IMR-90 (cell line): ENCODE measurements at regions not wholly inside any gene's neighbourhood (a gene's known extent, or its start where the extent isn't known, plus 50 kb on each side); places are given as distances from the start of the nearest gene placed in this dataset.

Experiments used
- ATAC-seq: fragments of 200-7000 bp; cut with Tn5 transposase; 2 replicates; pipeline ENCODE4 v1.9.1; 2020; ENCODE audit warnings: low read depth, mild to moderate bottlenecking, moderate library complexity
- BruUV-seq: library from RNA; stranded (reverse); fragments of 400-500 nt; replicated peaks from 2 replicates; lab custom pipeline; 2021; lab: Mats Ljungman, UMichigan
- CTCF ChIA-PET: fragments of 300-600 bp; formaldehyde crosslinking; extraction: SDS; loops from one replicate; lab custom pipeline; 2021; ENCODE audit warnings: antibody characterized with exemption; lab: Yijun Ruan, JAX
- POLR2A ChIA-PET: fragments of 300-600 bp; sonication (Branson Sonifier 250); formaldehyde crosslinking; loops from one replicate; lab custom pipeline; 2022; ENCODE audit warnings: antibody characterized with exemption; ENCODE audit not compliant: unreplicated experiment; lab: Charles Lee
- DNase-seq: peaks from one replicate; pipeline ENCODE4 v3.0.0; 2013
- H2AFZ ChIP-seq: replicated peaks from 2 replicates; pipeline ENCODE3; 2013; ENCODE audit warnings: low read length, mild to moderate bottlenecking; ENCODE audit not compliant: poor library complexity
- H2AK5ac ChIP-seq: 2 replicates; pipeline ENCODE4 v1.6.1; 2013; ENCODE audit warnings: low read depth, low read length, inconsistent platforms
- H2AK9ac ChIP-seq: replicated peaks from 2 replicates; pipeline ENCODE3; 2013; ENCODE audit warnings: mild to moderate bottlenecking, low read depth, low read length, moderate library complexity; ENCODE audit not compliant: poor library complexity
- H2BK120ac ChIP-seq: 2 replicates; pipeline ENCODE4 v1.6.1; 2013; ENCODE audit warnings: low read depth, low read length, inconsistent platforms
- H2BK15ac ChIP-seq: 3 replicates; pipeline ENCODE4 v1.6.1; 2013; ENCODE audit warnings: low read depth, low read length, inconsistent platforms
- H2BK20ac ChIP-seq: 2 replicates; pipeline ENCODE4 v1.6.1; 2013; ENCODE audit warnings: low read depth, mild to moderate bottlenecking, inconsistent platforms, low read length, moderate library complexity
- H2BK5ac ChIP-seq: 2 replicates; pipeline ENCODE4 v1.6.1; 2013; ENCODE audit warnings: mild to moderate bottlenecking, low read depth, low read length, inconsistent platforms; ENCODE audit not compliant: poor library complexity, severe bottlenecking
- H3K14ac ChIP-seq: replicated peaks from 2 replicates; pipeline ENCODE4 v1.6.1; 2013; ENCODE audit warnings: low read depth, low read length, inconsistent platforms
- H3K18ac ChIP-seq: 2 replicates; pipeline ENCODE4 v1.6.1; 2013; ENCODE audit warnings: low read depth, low read length, control low read depth
- H3K23ac ChIP-seq: 2 replicates; pipeline ENCODE4 v1.6.1; 2013; ENCODE audit warnings: low read depth, low read length, inconsistent platforms
- H3K27ac ChIP-seq: 2 replicates; pipeline ENCODE4 v1.5.1; 2013; ENCODE audit warnings: mild to moderate bottlenecking, control low read depth, low read length; ENCODE audit not compliant: insufficient read depth
- H3K27me3 ChIP-seq: 2 replicates; pipeline ENCODE4 v1.6.1; 2013; ENCODE audit warnings: low read length; ENCODE audit not compliant: control insufficient read depth, insufficient read depth
- H3K36me3 ChIP-seq: 2 replicates; pipeline ENCODE4 v1.6.1; 2013; ENCODE audit warnings: low read length, mixed read lengths; ENCODE audit not compliant: control insufficient read depth, insufficient read depth
- H3K4ac ChIP-seq: 2 replicates; pipeline ENCODE4 v1.6.1; 2013; ENCODE audit warnings: low read depth, low read length, inconsistent platforms
- H3K4me1 ChIP-seq: 2 replicates; pipeline ENCODE4 v1.6.1; 2013; ENCODE audit warnings: low read length, mixed read lengths; ENCODE audit not compliant: control insufficient read depth, insufficient read depth
- H3K4me2 ChIP-seq: 2 replicates; pipeline ENCODE4 v1.6.1; 2013; ENCODE audit warnings: low read depth, mild to moderate bottlenecking, control low read depth, low read length, moderate library complexity
- H3K4me3 ChIP-seq: 2 replicates; pipeline ENCODE4 v1.5.1; 2013; ENCODE audit warnings: low read depth, mild to moderate bottlenecking, control low read depth, low read length, moderate library complexity; ENCODE audit not compliant: insufficient read depth
- H3K56ac ChIP-seq: 2 replicates; pipeline ENCODE4 v1.6.1; 2013; ENCODE audit warnings: low read length, inconsistent platforms; ENCODE audit not compliant: insufficient read depth; ENCODE audit errors: extremely low read depth
- H3K79me1 ChIP-seq, 2 experiments: 2 replicates each; pipeline ENCODE4 v1.6.1; 2013; ENCODE audit warnings: low read length in 2 of 2, inconsistent platforms in 1 of 2, low read depth in 1 of 2
- H3K9ac ChIP-seq: 2 replicates; pipeline ENCODE4 v1.6.1; 2013; ENCODE audit warnings: low read depth, low read length, control low read depth
- H3K9me1 ChIP-seq: 2 replicates; pipeline ENCODE4 v1.6.1; 2013; ENCODE audit warnings: low read length, inconsistent platforms; ENCODE audit not compliant: insufficient read depth
- H3K9me3 ChIP-seq: 2 replicates; pipeline ENCODE4 v1.6.1; 2013; ENCODE audit warnings: low read length; ENCODE audit not compliant: control insufficient read depth, insufficient read depth
- H4K20me1 ChIP-seq: 2 replicates; pipeline ENCODE4 v1.6.1; 2013; ENCODE audit warnings: low read length, inconsistent platforms; ENCODE audit not compliant: insufficient read depth
- H4K5ac ChIP-seq: 2 replicates; pipeline ENCODE4 v1.6.1; 2013; ENCODE audit warnings: mild to moderate bottlenecking, low read depth, low read length, control low read depth
- H4K8ac ChIP-seq, 2 experiments: 2 replicates each; pipeline ENCODE4 v1.6.1; 2013; ENCODE audit warnings: low read depth in 2 of 2, low read length in 2 of 2, control low read depth in 1 of 2, inconsistent platforms in 1 of 2
- H4K91ac ChIP-seq: 2 replicates; pipeline ENCODE4 v1.6.1; 2013; ENCODE audit warnings: low read depth, low read length, inconsistent platforms; ENCODE audit not compliant: insufficient read depth
- BHLHE40 ChIP-seq: fragments of 150-350 bp; IDR thresholded peaks from 2 replicates; pipeline ENCODE4 v1.6.1; 2016; ENCODE audit warnings: mild to moderate bottlenecking, low read depth, low read length
- CEBPB ChIP-seq: IDR thresholded peaks from 2 replicates; pipeline ENCODE4 v1.6.1; 2012; ENCODE audit warnings: low read depth, low read length, improper control_type of control experiment
- CHD1 ChIP-seq: IDR thresholded peaks from 2 replicates; pipeline ENCODE4 v1.6.1; 2012; ENCODE audit warnings: low read depth, low read length, improper control_type of control experiment
- CTCF ChIP-seq: conservative IDR thresholded peaks from 2 replicates; pipeline ENCODE4 v1.5.1; 2012; ENCODE audit warnings: mild to moderate bottlenecking, low read depth, low read length, improper control_type of control experiment
- ELK1 ChIP-seq: fragments of 150-350 bp; IDR thresholded peaks from 2 replicates; pipeline ENCODE4 v1.6.1; 2016; ENCODE audit warnings: low read depth, mild to moderate bottlenecking, low read length, moderate library complexity, borderline replicate concordance
- FOS ChIP-seq: fragments of 150-350 bp; IDR thresholded peaks from 2 replicates; pipeline ENCODE4 v1.6.1; 2016; ENCODE audit warnings: low read depth, low read length
- MAFK ChIP-seq: IDR thresholded peaks from 2 replicates; pipeline ENCODE4 v1.6.1; 2012; ENCODE audit warnings: low read depth, low read length, improper control_type of control experiment
- NFE2L2 ChIP-seq: fragments of 150-350 bp; IDR thresholded peaks from 2 replicates; pipeline ENCODE4 v1.6.1; 2016; ENCODE audit warnings: low read depth, mild to moderate bottlenecking, low read length
- RAD21 ChIP-seq: IDR thresholded peaks from 2 replicates; pipeline ENCODE4 v1.6.1; 2012; ENCODE audit warnings: low read length, improper control_type of control experiment
- RCOR1 ChIP-seq: IDR thresholded peaks from 2 replicates; pipeline ENCODE4 v1.6.1; 2012; ENCODE audit warnings: mild to moderate bottlenecking, low read length, improper control_type of control experiment; ENCODE audit not compliant: insufficient replicate concordance
- RFX5 ChIP-seq: IDR thresholded peaks from 2 replicates; pipeline ENCODE4 v1.8.0; 2012; ENCODE audit warnings: low read depth, mild to moderate bottlenecking, low read length, moderate library complexity
- USF2 ChIP-seq: fragments of 150-350 bp; IDR thresholded peaks from 2 replicates; pipeline ENCODE4 v1.6.1; 2017; ENCODE audit warnings: mild to moderate bottlenecking, antibody characterized with exemption, low read length, low read depth
- WGBS, 2 experiments: methylation state at CpG; one replicate each; pipeline versions ENCODE4 v1.1.5 to v1.1.7; 2013; ENCODE audit warnings: missing lambda C conversion rate in 2 of 2; ENCODE audit not compliant: insufficient read length in 1 of 2; ENCODE audit errors: extremely low coverage in 2 of 2; 5-methylcytosine and 5-hydroxymethylcytosine counted together
- dilution Hi-C: fragments of 300-500 bp; cut with HindIII; formaldehyde crosslinking; loops from one replicate; pipeline ENCODE4 v1.14.3; 2018; ENCODE audit warnings: low sequenced_read_pairs; ENCODE audit not compliant: unreplicated experiment
- in situ Hi-C: fragments of 300-500 bp; cut with MboI; formaldehyde crosslinking; loops from 3 replicates; pipeline ENCODE4 v1.14.3; 2019; ENCODE audit warnings: low sequenced_read_pairs, inconsistent platforms, mixed read lengths
- intact Hi-C: fragments of 100-400 bp; cut with micrococcal nuclease; formaldehyde crosslinking; loops from 2 replicates; pipeline ENCODE4 v1.10.0; 2022

GRCh38 chr3:117442566-117442965 is 733.0 kb downstream of the TUSC7 start:
- CTCF ChIA-PET, result no interaction called here
- no TSS peak for BruUV-seq

More at GRCh38 chr3:117442566-117442965, 733.0 kb downstream of the TUSC7 start:
- Histone ChIP-seq H3K36me3 (no peaks in the 10 kb centered on the region), H2AK9ac (no peak overlapping the region), H4K8ac (no peak overlapping the region), H2BK20ac (no peak overlapping the region), H2AFZ (no peak overlapping the region), H3K18ac (no peak overlapping the region), H3K4ac (no peak overlapping the region), H3K4me1 (peaks cover 1% of the 10 kb centered on the region; the same call in 1 of the 2 replicates), H3K9ac (no peak overlapping the region), H3K4me2 (no peak overlapping the region), H2BK120ac (no peak overlapping the region), H3K27ac (no peak overlapping the region), H4K5ac (no peak overlapping the region), H3K9me3 (no peaks in the 10 kb centered on the region), H3K4me3 (no peak overlapping the region), H2BK15ac (no peak overlapping the region), H2BK5ac (no peak overlapping the region), H2AK5ac (no peak overlapping the region), H3K14ac (no peak overlapping the region), H3K79me1 (no peaks in the 10 kb centered on the region), H3K23ac (no peak overlapping the region), H4K20me1 (no peaks in the 10 kb centered on the region), H4K91ac (no peak overlapping the region), H3K9me1 (peaks cover 5% of the 10 kb centered on the region; the same call in 1 of the 2 replicates), H3K56ac (no peak overlapping the region), H3K27me3 (no peaks in the 10 kb centered on the region)
- ATAC-seq, result no peak; the same call in 1 of the 2 replicates
- POLR2A ChIA-PET, result no interaction called here
- intact Hi-C loops, result no loop called here
- TF ChIP-seq RAD21 (no peak), BHLHE40 (no peak), CEBPB (no peak), FOS (no peak), RCOR1 (no peak), RFX5 (no peak), MAFK (no peak), CHD1 (no peak), CTCF (no peak), ELK1 (no peak), NFE2L2 (no peak), USF2 (no peak)
- dilution Hi-C loops, result no loop called here
- no peak for DNase-seq
- in situ Hi-C loops, result no loop called here
- WGBS, 2 experiments, result 100% methylated on average over 2 of the region's 4 CpGs; no CpG with 5 or more reads in 1 of the 2 experiments
